ENCODE measurements at regions not wholly inside any gene's neighbourhood (a gene's known extent, or its start where the extent isn't known, plus 50 kb on each side); places are given as distances from the start of the nearest gene placed in this dataset.

- no peak overlapping the region for H2AK5ac ChIP-seq (ENCODE audit: low read length)
- H3K27ac ChIP-seq (ENCODE audit: low read depth, low read length): no peak overlapping the region
- no peak overlapping the region for H2BK120ac ChIP-seq (ENCODE audit: low read depth, low read length)
- no peak overlapping the region for H3K56ac ChIP-seq (ENCODE audit: low read length)
- peak; percentile 26 for DNase-seq
- no peak overlapping the region for H3K23ac ChIP-seq (ENCODE audit: low read length)
- H3K79me1 ChIP-seq (ENCODE audit: low read length): no peaks in the 10 kb centered on the region
- H3K79me2 ChIP-seq (ENCODE audit: control insufficient read depth, insufficient read depth, low read length): no peaks in the 10 kb centered on the region
- no peak overlapping the region for H2BK5ac ChIP-seq (ENCODE audit: low read length)
- H4K5ac ChIP-seq (ENCODE audit: low read length): no peak overlapping the region
- no peak overlapping the region for H3K4me2 ChIP-seq (ENCODE audit: low read length)
- no peak overlapping the region for H2BK15ac ChIP-seq (replicated peaks; ENCODE audit: low read depth)
- no peak overlapping the region for H3K4ac ChIP-seq (ENCODE audit: low read depth, low read length)
- H3K9ac ChIP-seq (ENCODE audit: low read length): no peak overlapping the region
- H3K27me3 ChIP-seq (ENCODE audit: insufficient read depth, low read length, poor library complexity): no peaks in the 10 kb centered on the region
- H4K8ac ChIP-seq (ENCODE audit: low read depth, low read length): no peak overlapping the region
- no peak overlapping the region for H3K4me3 ChIP-seq (ENCODE audit: low read length)
- H3K36me3 ChIP-seq (ENCODE audit: control insufficient read depth, insufficient read depth, low read length): no peaks in the 10 kb centered on the region
- no CpG with 5 or more reads among the region's 7 CpGs for WGBS (ENCODE audit: extremely low coverage, insufficient coverage, low lambda C conversion rate)
- no peaks in the 10 kb centered on the region for H3K4me1 ChIP-seq (ENCODE audit: control insufficient read depth, low read depth, low read length)
- H3K18ac ChIP-seq (ENCODE audit: low read length): no peak overlapping the region
Measured at GRCh38 chr13:97798171-97798821, 155.2 kb upstream of the IPO5 start.

GRCh38 chr13:97798836-97799235 is 154.6 kb upstream of the IPO5 start:
- Histone ChIP-seq H2BK120ac (ENCODE audit: low read depth, low read length) (no peak overlapping the region), H3K27me3 (ENCODE audit: insufficient read depth, low read length, poor library complexity) (no peaks in the 10 kb centered on the region), H3K18ac (ENCODE audit: low read length) (no peak overlapping the region), H3K56ac (ENCODE audit: low read length) (no peak overlapping the region), H4K5ac (ENCODE audit: low read length) (no peak overlapping the region), H4K8ac (ENCODE audit: low read depth, low read length) (no peak overlapping the region), H3K9ac (ENCODE audit: low read length) (no peak overlapping the region), H2BK15ac (replicated peaks; ENCODE audit: low read depth) (no peak overlapping the region), H3K4ac (ENCODE audit: low read depth, low read length) (no peak overlapping the region), H3K4me1 (ENCODE audit: control insufficient read depth, low read depth, low read length) (no peaks in the 10 kb centered on the region), H3K4me3 (ENCODE audit: low read length) (no peak overlapping the region), H3K79me2 (ENCODE audit: control insufficient read depth, insufficient read depth, low read length) (no peaks in the 10 kb centered on the region), H3K27ac (ENCODE audit: low read depth, low read length) (no peak overlapping the region), H3K23ac (ENCODE audit: low read length) (no peak overlapping the region), H3K79me1 (ENCODE audit: low read length) (no peaks in the 10 kb centered on the region), H2AK5ac (ENCODE audit: low read length) (no peak overlapping the region), H3K36me3 (ENCODE audit: control insufficient read depth, insufficient read depth, low read length) (no peaks in the 10 kb centered on the region), H2BK5ac (ENCODE audit: low read length) (no peak overlapping the region), H3K4me2 (ENCODE audit: low read length) (no peak overlapping the region)
- no CpG with 5 or more reads among the region's 7 CpGs for WGBS (ENCODE audit: extremely low coverage, insufficient coverage, low lambda C conversion rate)
- DNase-seq: no peak

GRCh38 chr13:97802213-97802612 is 151.3 kb upstream of the IPO5 start:
- Histone ChIP-seq H2AK5ac (ENCODE audit: low read length) (no peak overlapping the region), H2BK120ac (ENCODE audit: low read depth, low read length) (no peak overlapping the region), H3K18ac (ENCODE audit: low read length) (no peak overlapping the region), H3K4ac (ENCODE audit: low read depth, low read length) (no peak overlapping the region), H3K27ac (ENCODE audit: low read depth, low read length) (no peak overlapping the region), H2BK15ac (replicated peaks; ENCODE audit: low read depth) (no peak overlapping the region), H3K56ac (ENCODE audit: low read length) (no peak overlapping the region), H3K36me3 (ENCODE audit: control insufficient read depth, insufficient read depth, low read length) (no peaks in the 10 kb centered on the region), H3K4me3 (ENCODE audit: low read length) (no peak overlapping the region), H3K9ac (ENCODE audit: low read length) (no peak overlapping the region), H2BK5ac (ENCODE audit: low read length) (no peak overlapping the region), H3K79me1 (ENCODE audit: low read length) (no peaks in the 10 kb centered on the region), H4K8ac (ENCODE audit: low read depth, low read length) (no peak overlapping the region), H3K4me1 (ENCODE audit: control insufficient read depth, low read depth, low read length) (no peaks in the 10 kb centered on the region), H3K4me2 (ENCODE audit: low read length) (no peak overlapping the region), H3K23ac (ENCODE audit: low read length) (no peak overlapping the region), H4K5ac (ENCODE audit: low read length) (no peak overlapping the region), H3K79me2 (ENCODE audit: control insufficient read depth, insufficient read depth, low read length) (no peaks in the 10 kb centered on the region), H3K27me3 (ENCODE audit: insufficient read depth, low read length, poor library complexity) (no peaks in the 10 kb centered on the region)
- DNase-seq: peak; percentile 24
- no CpG with 5 or more reads among the region's 3 CpGs for WGBS (ENCODE audit: extremely low coverage, insufficient coverage, low lambda C conversion rate)

DNA sequence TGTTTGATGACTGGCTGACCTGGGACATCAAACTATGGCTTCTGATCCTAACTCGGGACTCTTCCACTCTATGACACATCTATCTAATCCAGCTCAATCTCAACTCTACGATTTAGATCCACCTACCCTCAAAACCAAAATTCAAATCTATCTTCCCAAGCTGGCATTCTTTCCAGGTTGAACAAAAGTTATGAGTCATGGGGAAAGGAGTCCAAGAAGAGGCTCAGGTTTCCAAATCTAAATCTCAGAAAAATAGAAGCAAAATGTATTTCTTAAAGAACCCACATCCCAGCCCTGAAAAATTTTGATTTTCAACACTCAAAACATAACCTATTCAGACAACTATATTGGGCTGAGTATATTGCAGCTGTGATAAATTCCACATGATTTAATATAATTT is 143.9 kb upstream of the IPO5 start:
- H3K4me2 ChIP-seq (ENCODE audit: low read length): no peak overlapping the region
- no peak overlapping the region for H2BK15ac ChIP-seq (replicated peaks; ENCODE audit: low read depth)
- no peak overlapping the region for H2AK5ac ChIP-seq (ENCODE audit: low read length)
- H3K79me1 ChIP-seq (ENCODE audit: low read length): no peaks in the 10 kb centered on the region
- H3K36me3 ChIP-seq (ENCODE audit: control insufficient read depth, insufficient read depth, low read length): no peaks in the 10 kb centered on the region
- H3K27me3 ChIP-seq (ENCODE audit: insufficient read depth, low read length, poor library complexity): no peaks in the 10 kb centered on the region
- no peak overlapping the region for H2BK5ac ChIP-seq (ENCODE audit: low read length)
- no peak overlapping the region for H3K4ac ChIP-seq (ENCODE audit: low read depth, low read length)
- H3K18ac ChIP-seq (ENCODE audit: low read length): no peak overlapping the region
- H3K27ac ChIP-seq (ENCODE audit: low read depth, low read length): no peak overlapping the region
- WGBS (ENCODE audit: extremely low coverage, insufficient coverage, low lambda C conversion rate): 100% methylated on average over 1 of the region's 2 CpGs
- no peak for DNase-seq
- no peak overlapping the region for H3K56ac ChIP-seq (ENCODE audit: low read length)
- no peak overlapping the region for H3K23ac ChIP-seq (ENCODE audit: low read length)
- no peak overlapping the region for H4K8ac ChIP-seq (ENCODE audit: low read depth, low read length)
- H3K9ac ChIP-seq (ENCODE audit: low read length): no peak overlapping the region
- H3K4me3 ChIP-seq (ENCODE audit: low read length): no peak overlapping the region
- no peak overlapping the region for H4K5ac ChIP-seq (ENCODE audit: low read length)
- no peaks in the 10 kb centered on the region for H3K79me2 ChIP-seq (ENCODE audit: control insufficient read depth, insufficient read depth, low read length)
- H2BK120ac ChIP-seq (ENCODE audit: low read depth, low read length): no peak overlapping the region
- H3K4me1 ChIP-seq (ENCODE audit: control insufficient read depth, low read depth, low read length): no peaks in the 10 kb centered on the region

- Histone ChIP-seq H4K5ac (ENCODE audit: low read length) (no peak overlapping the region), H3K18ac (ENCODE audit: low read length) (no peak overlapping the region), H3K27ac (ENCODE audit: low read depth, low read length) (no peak overlapping the region), H3K4me1 (ENCODE audit: control insufficient read depth, low read depth, low read length) (no peaks in the 10 kb centered on the region), H3K23ac (ENCODE audit: low read length) (no peak overlapping the region), H3K27me3 (ENCODE audit: insufficient read depth, low read length, poor library complexity) (no peaks in the 10 kb centered on the region), H4K8ac (ENCODE audit: low read depth, low read length) (no peak overlapping the region), H3K56ac (ENCODE audit: low read length) (no peak overlapping the region), H3K36me3 (ENCODE audit: control insufficient read depth, insufficient read depth, low read length) (no peaks in the 10 kb centered on the region), H3K4ac (ENCODE audit: low read depth, low read length) (no peak overlapping the region), H3K79me1 (ENCODE audit: low read length) (no peaks in the 10 kb centered on the region), H3K4me3 (ENCODE audit: low read length) (no peak overlapping the region), H3K79me2 (ENCODE audit: control insufficient read depth, insufficient read depth, low read length) (no peaks in the 10 kb centered on the region), H2AK5ac (ENCODE audit: low read length) (no peak overlapping the region), H2BK5ac (ENCODE audit: low read length) (no peak overlapping the region), H2BK120ac (ENCODE audit: low read depth, low read length) (no peak overlapping the region), H3K4me2 (ENCODE audit: low read length) (no peak overlapping the region), H3K9ac (ENCODE audit: low read length) (no peak overlapping the region), H2BK15ac (replicated peaks; ENCODE audit: low read depth) (no peak overlapping the region)
- WGBS (ENCODE audit: extremely low coverage, insufficient coverage, low lambda C conversion rate): no CpG with 5 or more reads among the region's 3 CpGs
- DNase-seq: no peak
Measured at GRCh38 chr13:97810152-97810551, 143.3 kb upstream of the IPO5 start.

GRCh38 chr13:97822377-97822776 is 131.1 kb upstream of the IPO5 start:
- H2BK5ac ChIP-seq (ENCODE audit: low read length): no peak overlapping the region
- H3K27me3 ChIP-seq (ENCODE audit: insufficient read depth, low read length, poor library complexity): no peaks in the 10 kb centered on the region
- no peak overlapping the region for H4K8ac ChIP-seq (ENCODE audit: low read depth, low read length)
- no peak overlapping the region for H2AK5ac ChIP-seq (ENCODE audit: low read length)
- no peak for DNase-seq
- no peak overlapping the region for H3K56ac ChIP-seq (ENCODE audit: low read length)
- H3K23ac ChIP-seq (ENCODE audit: low read length): no peak overlapping the region
- H4K5ac ChIP-seq (ENCODE audit: low read length): no peak overlapping the region
- no peaks in the 10 kb centered on the region for H3K79me2 ChIP-seq (ENCODE audit: control insufficient read depth, insufficient read depth, low read length)
- H3K79me1 ChIP-seq (ENCODE audit: low read length): no peaks in the 10 kb centered on the region
- H3K9ac ChIP-seq (ENCODE audit: low read length): no peak overlapping the region
- no peak overlapping the region for H3K4me3 ChIP-seq (ENCODE audit: low read length)
- no peak overlapping the region for H3K27ac ChIP-seq (ENCODE audit: low read depth, low read length)
- no peak overlapping the region for H2BK15ac ChIP-seq (replicated peaks; ENCODE audit: low read depth)
- no peaks in the 10 kb centered on the region for H3K36me3 ChIP-seq (ENCODE audit: control insufficient read depth, insufficient read depth, low read length)
- no peak overlapping the region for H3K18ac ChIP-seq (ENCODE audit: low read length)
- no peak overlapping the region for H2BK120ac ChIP-seq (ENCODE audit: low read depth, low read length)
- no peak overlapping the region for H3K4ac ChIP-seq (ENCODE audit: low read depth, low read length)
- no peak overlapping the region for H3K4me2 ChIP-seq (ENCODE audit: low read length)
- no peaks in the 10 kb centered on the region for H3K4me1 ChIP-seq (ENCODE audit: control insufficient read depth, low read depth, low read length)
- WGBS (ENCODE audit: extremely low coverage, insufficient coverage, low lambda C conversion rate): no CpG with 5 or more reads among the region's 1 CpG

Data from mesendoderm (in vitro differentiated cells).